ENCODE measurements at regions not wholly inside any gene's neighbourhood (a gene's known extent, or its start where the extent isn't known, plus 50 kb on each side); places are given as distances from the start of the nearest gene placed in this dataset.

DNA sequence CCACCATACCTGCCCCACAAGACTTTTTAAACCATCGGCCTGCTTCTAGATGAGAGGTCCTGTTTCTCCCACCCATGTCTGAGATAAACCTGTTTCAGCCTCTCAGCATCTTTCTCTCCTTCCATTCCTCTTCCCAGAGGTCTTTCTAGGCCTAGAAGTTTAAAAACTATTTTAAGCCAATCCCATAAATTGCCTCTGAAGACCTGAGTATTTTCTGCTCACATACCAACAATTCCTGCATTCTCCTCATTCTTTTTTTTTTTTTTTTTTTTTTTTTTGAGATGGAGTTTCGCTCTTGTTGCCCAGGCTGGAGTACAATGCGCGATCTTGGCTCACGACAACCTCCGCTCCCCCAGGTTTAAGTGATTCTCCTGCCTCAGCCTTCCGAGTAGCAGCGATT, 262.9 kb upstream of the AUTS2 start:
- intact Hi-C loops (cut with DNase I), result no loop called here
- H3K9me3 ChIP-seq, result no peaks in the 10 kb centered on the region
- 88% methylated on average over 5 of the region's 8 CpGs for WGBS (ENCODE audit: insufficient coverage, low coverage, low lambda C conversion rate, missing lambda C conversion rate)
- H3K27me3 ChIP-seq, result no peaks in the 10 kb centered on the region
- TF ChIP-seq, protein P1, sequence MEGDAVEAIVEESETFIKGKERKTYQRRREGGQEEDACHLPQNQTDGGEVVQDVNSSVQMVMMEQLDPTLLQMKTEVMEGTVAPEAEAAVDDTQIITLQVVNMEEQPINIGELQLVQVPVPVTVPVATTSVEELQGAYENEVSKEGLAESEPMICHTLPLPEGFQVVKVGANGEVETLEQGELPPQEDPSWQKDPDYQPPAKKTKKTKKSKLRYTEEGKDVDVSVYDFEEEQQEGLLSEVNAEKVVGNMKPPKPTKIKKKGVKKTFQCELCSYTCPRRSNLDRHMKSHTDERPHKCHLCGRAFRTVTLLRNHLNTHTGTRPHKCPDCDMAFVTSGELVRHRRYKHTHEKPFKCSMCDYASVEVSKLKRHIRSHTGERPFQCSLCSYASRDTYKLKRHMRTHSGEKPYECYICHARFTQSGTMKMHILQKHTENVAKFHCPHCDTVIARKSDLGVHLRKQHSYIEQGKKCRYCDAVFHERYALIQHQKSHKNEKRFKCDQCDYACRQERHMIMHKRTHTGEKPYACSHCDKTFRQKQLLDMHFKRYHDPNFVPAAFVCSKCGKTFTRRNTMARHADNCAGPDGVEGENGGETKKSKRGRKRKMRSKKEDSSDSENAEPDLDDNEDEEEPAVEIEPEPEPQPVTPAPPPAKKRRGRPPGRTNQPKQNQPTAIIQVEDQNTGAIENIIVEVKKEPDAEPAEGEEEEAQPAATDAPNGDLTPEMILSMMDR (IDR thresholded peaks at IDR 0.05), result no peak
- TF ChIP-seq POLR2A (IDR thresholded peaks at IDR 0.05), result no peak
- no peaks in the 10 kb centered on the region for H3K4me1 ChIP-seq
- no peak overlapping the region for H3K27ac ChIP-seq
- ATAC-seq (no peak), DNase-seq (no peak)
- H3K4me3 ChIP-seq, result no peak overlapping the region
- no peaks in the 10 kb centered on the region for H3K36me3 ChIP-seq

DNA sequence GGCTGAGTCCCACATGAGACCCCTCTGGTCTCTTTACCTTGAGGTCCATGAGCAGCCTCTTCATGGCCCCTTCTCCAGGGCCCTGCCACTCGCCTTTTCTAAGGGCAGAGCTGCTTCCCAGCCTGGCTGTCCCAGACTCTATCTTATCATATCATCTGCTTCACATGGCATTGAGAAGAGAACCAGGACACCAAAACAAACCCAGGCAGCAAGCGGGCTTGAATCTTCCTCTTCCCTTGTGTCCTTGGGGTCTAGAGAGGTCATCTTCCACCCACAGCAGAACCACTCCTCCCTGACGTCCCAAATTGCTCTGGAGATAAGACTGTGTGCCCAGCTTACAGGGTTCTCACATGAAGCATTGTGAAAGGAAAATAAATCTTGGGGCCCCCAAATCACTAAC, 261.3 kb upstream of the AUTS2 start:
- Histone ChIP-seq H3K4me1 (peaks cover 0 to 1% (median 0%) of the 10 kb centered on the region in 4 donors), H3K36me3 (no peaks in the 10 kb centered on the region), H3K4me3 (no peak overlapping the region), H3K27ac (no peak overlapping the region), H3K27me3 (no peaks in the 10 kb centered on the region), H3K9me3 (no peaks in the 10 kb centered on the region)
- DNase-seq (no peak), ATAC-seq (no peak)
- 80% methylated on average over 2 of the region's 3 CpGs for WGBS (ENCODE audit: insufficient coverage, low coverage, low lambda C conversion rate, missing lambda C conversion rate)
- no peak for TF ChIP-seq POLR2A (IDR thresholded peaks at IDR 0.05)
- TF ChIP-seq, protein P1 (IDR thresholded peaks at IDR 0.05), result no peak
- intact Hi-C loops (cut with DNase I), result no loop called here

DNA sequence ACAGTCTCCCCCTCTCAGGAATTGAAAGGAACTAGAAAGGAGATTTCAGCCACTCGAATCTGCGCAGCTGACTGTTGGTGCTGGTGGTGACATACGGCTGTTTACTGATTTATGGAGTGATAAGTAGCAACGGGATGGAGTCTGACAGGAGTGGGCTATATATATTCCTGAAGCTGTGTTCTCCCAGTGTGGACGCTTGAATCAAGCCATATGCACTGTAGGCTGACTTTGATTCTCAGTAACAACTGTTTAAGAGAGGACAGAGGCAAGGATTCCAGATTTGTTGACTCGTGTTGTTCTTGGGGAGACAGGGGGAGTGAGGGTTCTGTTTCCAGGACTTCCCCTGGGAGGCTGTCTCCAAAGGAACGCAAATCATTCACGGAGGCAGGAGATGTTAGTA, 260.1 kb upstream of the AUTS2 start:
- no peak for DNase-seq

DNA sequence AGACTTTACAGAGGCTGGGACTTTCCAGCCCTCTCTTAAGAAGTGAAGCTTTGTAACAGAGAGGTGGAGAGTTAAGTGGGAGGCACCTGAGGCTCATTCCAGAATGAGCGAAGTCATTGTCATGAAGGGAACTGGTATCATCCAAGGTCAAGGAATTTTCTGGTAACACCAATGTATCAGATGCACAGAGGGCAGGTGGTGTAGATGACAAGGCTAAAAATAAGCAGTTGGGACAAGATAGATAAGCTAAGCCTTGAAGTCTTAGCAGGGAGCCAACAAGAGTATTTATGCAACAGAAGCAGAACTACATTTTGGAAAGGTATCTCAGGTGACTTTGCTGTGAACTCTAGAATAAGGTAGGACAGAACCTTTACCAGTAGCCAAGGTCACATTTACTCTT, 257.0 kb upstream of the AUTS2 start:
- intact Hi-C loops (cut with DNase I), result no loop called here
- 100% methylated on average over 1 of the region's 1 CpG for WGBS (ENCODE audit: insufficient coverage, low coverage, low lambda C conversion rate, missing lambda C conversion rate)
- no peak for ATAC-seq
- TF ChIP-seq, protein P1 (IDR thresholded peaks at IDR 0.05), result no peak
- no peak for TF ChIP-seq POLR2A (IDR thresholded peaks at IDR 0.05)
- H3K9me3 ChIP-seq, result no peaks in the 10 kb centered on the region
- no peaks in the 10 kb centered on the region for H3K36me3 ChIP-seq
- H3K27me3 ChIP-seq, result no peaks in the 10 kb centered on the region
- peaks cover 0 to 10% (median 0%) of the 10 kb centered on the region in 4 donors for H3K4me1 ChIP-seq
- H3K4me3 ChIP-seq, result no peak overlapping the region
- H3K27ac ChIP-seq, result no peak overlapping the region
- DNase-seq, result no peak

More for the DNA sequence above, 260.1 kb upstream of the AUTS2 start:
- intact Hi-C loops (cut with DNase I), result no loop called here
- 28% methylated on average over 7 of the region's 8 CpGs for WGBS (ENCODE audit: insufficient coverage, low coverage, low lambda C conversion rate, missing lambda C conversion rate)
- no peak overlapping the region for H3K4me3 ChIP-seq
- H3K27ac ChIP-seq, result no peak overlapping the region
- H3K36me3 ChIP-seq, result no peaks in the 10 kb centered on the region
- H3K9me3 ChIP-seq, result no peaks in the 10 kb centered on the region
- H3K27me3 ChIP-seq, result no peaks in the 10 kb centered on the region
- no peak for ATAC-seq
- peaks cover 0 to 10% (median 0%) of the 10 kb centered on the region in 4 donors for H3K4me1 ChIP-seq
- TF ChIP-seq, protein P1 (IDR thresholded peaks at IDR 0.05), result no peak
- TF ChIP-seq POLR2A (IDR thresholded peaks at IDR 0.05), result no peak
